PFSK-1 (cell line): ENCODE measurements at regions not wholly inside any gene's neighbourhood (a gene's known extent, or its start where the extent isn't known, plus 50 kb on each side); places are given as distances from the start of the nearest gene placed in this dataset.

ENCODE experiments used
- FOXP2 ChIP-seq: optimal IDR thresholded peaks from 2 replicates; pipeline ENCODE3; 2011; ENCODE audit warnings: borderline replicate concordance, control low read depth, inconsistent platforms; ENCODE audit not compliant: insufficient read depth; ENCODE audit errors: extremely low read length, extremely low read depth
- POLR2AphosphoS5 ChIP-seq: IDR thresholded peaks from 2 replicates; pipeline ENCODE4 v1.6.1; 2012; ENCODE audit warnings: low read depth, mild to moderate bottlenecking, control low read depth, low read length, moderate library complexity
- REST ChIP-seq, 2 experiments: IDR thresholded peaks; 2 replicates each; pipeline versions ENCODE4 v1.6.1 to v1.8.0; 2011 to 2012; ENCODE audit warnings: low read depth in 2 of 2, low read length in 2 of 2, control low read depth in 1 of 2, inconsistent platforms in 1 of 2, mild to moderate bottlenecking in 1 of 2, moderate library complexity in 1 of 2; ENCODE audit not compliant: insufficient read depth in 1 of 2
- SIN3A ChIP-seq: IDR thresholded peaks from 2 replicates; pipeline ENCODE4 v1.6.1; 2012; ENCODE audit warnings: mild to moderate bottlenecking, low read length, moderate library complexity, borderline replicate concordance; ENCODE audit not compliant: insufficient read depth
- TAF1 ChIP-seq: IDR thresholded peaks from 2 replicates; pipeline ENCODE4 v1.6.1; 2012; ENCODE audit warnings: low read length, control low read depth, borderline replicate concordance; ENCODE audit not compliant: insufficient read depth

DNA sequence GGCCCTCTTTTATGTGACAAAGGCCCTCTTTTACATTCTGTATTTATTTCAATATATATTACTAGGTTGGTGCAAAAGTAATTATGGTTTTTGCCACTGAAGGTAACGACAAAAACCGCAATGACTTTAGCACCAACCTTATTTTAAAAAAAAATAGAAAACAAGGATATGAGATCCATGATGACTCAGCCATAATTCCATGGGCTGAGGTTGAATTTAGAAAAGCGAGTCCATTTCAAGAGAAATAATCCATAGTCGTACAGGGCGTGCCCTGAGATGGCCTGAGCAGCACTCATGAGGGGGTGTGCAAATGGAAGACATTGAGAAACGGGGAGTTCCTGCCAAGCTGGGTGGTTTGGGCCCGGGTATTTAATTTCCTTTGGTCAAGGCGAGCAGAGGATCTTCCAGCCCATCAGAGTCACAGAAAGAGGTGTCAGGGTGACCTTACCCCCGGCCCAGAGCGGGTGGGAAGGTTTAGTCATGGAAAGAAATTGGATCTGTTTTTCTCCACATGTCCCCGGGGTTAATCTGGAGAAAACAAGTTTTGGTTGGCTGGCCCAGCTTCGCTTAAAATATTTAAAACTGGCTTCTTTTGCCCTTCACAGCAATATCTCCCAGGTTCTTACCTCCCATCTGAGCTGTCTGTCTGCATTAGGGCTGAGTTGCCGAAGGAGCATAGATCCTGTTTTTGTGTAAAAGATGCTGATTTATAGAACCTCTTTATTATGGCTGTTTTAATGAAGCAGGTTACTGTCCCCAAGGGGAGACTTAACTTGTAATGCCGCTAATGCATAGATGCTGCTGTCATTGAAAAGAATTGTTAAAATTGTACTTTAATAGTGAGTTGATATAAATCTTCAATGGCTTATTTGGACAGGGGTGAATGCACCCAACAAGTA lies 255.6 kb downstream of the PREX1 start:
- TF ChIP-seq TAF1, result no peak
- no peak for TF ChIP-seq REST (IDR thresholded peaks at IDR 0.05; ENCODE audit: insufficient read depth in 1 of 2, low read depth in 2 of 2, low read length in 2 of 2)
- TF ChIP-seq SIN3A, result no peak
- TF ChIP-seq FOXP2, result no peak
- TF ChIP-seq POLR2AphosphoS5, result no peak

- TF ChIP-seq SIN3A (no peak), REST (IDR thresholded peaks at IDR 0.05; ENCODE audit: insufficient read depth in 1 of 2, low read depth in 2 of 2, low read length in 2 of 2) (no peak), TAF1 (no peak), FOXP2 (no peak), POLR2AphosphoS5 (no peak)
Observed at GRCh38 chr20:48569679-48570078, 258.1 kb downstream of the PREX1 start.

- TF ChIP-seq REST (IDR thresholded peaks at IDR 0.05; ENCODE audit: insufficient read depth in 1 of 2, low read depth in 2 of 2, low read length in 2 of 2), result no peak
- no peak for TF ChIP-seq POLR2AphosphoS5
- TF ChIP-seq FOXP2, result no peak
- TF ChIP-seq SIN3A, result no peak
- TF ChIP-seq TAF1, result no peak
Observed at GRCh38 chr20:48568520-48568919, 259.3 kb downstream of the PREX1 start.

DNA sequence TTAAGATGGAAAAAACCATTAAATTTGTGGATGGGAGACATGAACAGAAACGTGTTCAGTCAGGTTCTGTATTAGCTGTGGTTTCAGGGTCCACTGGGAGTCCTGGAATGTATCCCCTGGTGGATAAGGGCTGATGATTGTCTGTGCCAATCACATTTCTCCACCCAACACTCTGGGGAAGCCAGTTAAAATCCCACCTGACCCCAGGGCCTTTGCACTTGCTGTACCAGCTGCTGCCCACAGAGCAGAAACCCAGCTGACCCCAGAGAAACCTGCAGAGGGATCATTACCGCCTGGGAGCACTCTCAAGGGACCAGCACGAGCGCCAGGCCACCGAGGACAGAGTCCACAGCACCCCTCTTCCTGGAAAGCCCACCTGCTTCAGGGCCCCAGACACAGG lies 260.7 kb downstream of the PREX1 start:
- TF ChIP-seq FOXP2 (no peak), REST (IDR thresholded peaks at IDR 0.05; ENCODE audit: insufficient read depth in 1 of 2, low read depth in 2 of 2, low read length in 2 of 2) (no peak), POLR2AphosphoS5 (no peak), SIN3A (no peak), TAF1 (no peak)
